ENCODE measurements at regions not wholly inside any gene's neighbourhood (a gene's known extent, or its start where the extent isn't known, plus 50 kb on each side); places are given as distances from the start of the nearest gene placed in this dataset.

GRCh38 chr1:198472119-198472518, 68.4 kb downstream of the ATP6V1G3 start:
- H4K8ac ChIP-seq (ENCODE audit: extremely low read depth, insufficient read depth, low read length), result no peak overlapping the region
- H3K9ac ChIP-seq (replicated peaks in 1 of 4; ENCODE audit: extremely low read depth in 1 of 4, low read depth in 3 of 4, low read length in 3 of 4), result no peak overlapping the region
- H2BK5ac ChIP-seq (ENCODE audit: low read depth, low read length), result no peak overlapping the region
- no peak overlapping the region for H3K23ac ChIP-seq (ENCODE audit: insufficient read length)
- no peak overlapping the region for H2BK15ac ChIP-seq (ENCODE audit: low read length)
- H3K27ac ChIP-seq (ENCODE audit: low read depth, low read length), result no peak overlapping the region
- H3K56ac ChIP-seq (replicated peaks; ENCODE audit: insufficient read length, low read depth, low read length), result no peak overlapping the region
- H2AFZ ChIP-seq (ENCODE audit: low read length), result no peak overlapping the region
- DNase-seq (ENCODE audit: low read depth in 1 of 2, low spot score in 2 of 2) (no peak), FAIRE-seq (no peak)
- no peak overlapping the region for H3K4me3 ChIP-seq (ENCODE audit: extremely low read depth in 1 of 4, insufficient read depth in 2 of 4, low read depth in 3 of 4, low read length in 4 of 4)
- CTCF ChIA-PET (ENCODE audit: partially characterized antibody), result interaction anchor here (0.8 to 1.4 kb wide), 2 partner anchors 214 to 946 kb away, joined by 3 to 4 read pairs; no protein-coding TSS in a partner anchor
- H3K36me3 ChIP-seq (ENCODE audit: control insufficient read depth in 2 of 4, insufficient read depth in 4 of 4, low read length in 3 of 4), result no peaks in the 10 kb centered on the region
- H2BK20ac ChIP-seq (ENCODE audit: low read length), result no peak overlapping the region
- H3K4me2 ChIP-seq (ENCODE audit: insufficient read depth in 1 of 2, low read depth in 2 of 2, low read length in 2 of 2), result no peak overlapping the region
- H4K5ac ChIP-seq (ENCODE audit: insufficient read length, low read depth, low read length), result no peak overlapping the region
- POLR2A ChIA-PET (ENCODE audit: partially characterized antibody), result no interaction called here
- H3K18ac ChIP-seq (ENCODE audit: extremely low read depth, low read length), result no peak overlapping the region
- 100% methylated on average over 1 of the region's 1 CpG; no CpG with 5 or more reads in 1 of the 2 experiments for WGBS, 2 experiments (ENCODE audit: extremely low coverage in 1 of 2, insufficient coverage in 1 of 2, insufficient read length in 1 of 2, insufficient replicate concordance in 2 of 2, low coverage in 1 of 2, low lambda C conversion rate in 2 of 2, missing lambda C conversion rate in 1 of 2)
- H3K9me3 ChIP-seq (ENCODE audit: insufficient read depth in 2 of 2, low read depth in 1 of 2, low read length in 1 of 2), result no peaks in the 10 kb centered on the region
- no peak overlapping the region for H2BK12ac ChIP-seq (ENCODE audit: low read depth, low read length)
- H4K91ac ChIP-seq (replicated peaks; ENCODE audit: insufficient read length, low read length), result no peak overlapping the region
- H3K23me2 ChIP-seq (ENCODE audit: low read depth, low read length), result no peaks in the 10 kb centered on the region
- no peak overlapping the region for H2AK5ac ChIP-seq (ENCODE audit: low read depth, low read length)
- H3K79me2 ChIP-seq (ENCODE audit: control insufficient read depth in 1 of 2, insufficient read depth in 2 of 2, low read length in 2 of 2), result no peaks in the 10 kb centered on the region
- no peak overlapping the region for H3K14ac ChIP-seq (ENCODE audit: insufficient read length)
- no peaks in the 10 kb centered on the region for H4K20me1 ChIP-seq (replicated peaks in 1 of 2; ENCODE audit: control insufficient read depth in 1 of 2, insufficient read depth in 2 of 2, low read length in 2 of 2)
- no peaks in the 10 kb centered on the region for H3K4me1 ChIP-seq (replicated peaks in 1 of 4; ENCODE audit: control insufficient read depth in 3 of 4, insufficient read depth in 4 of 4, low read length in 3 of 4)
- no peaks in the 10 kb centered on the region for H3K27me3 ChIP-seq (replicated peaks in 1 of 4; ENCODE audit: control insufficient read depth in 3 of 4, extremely low read depth in 1 of 4, insufficient read depth in 3 of 4, low read length in 3 of 4)
- no peak overlapping the region for H3K4ac ChIP-seq (replicated peaks; ENCODE audit: insufficient read length, low read depth, low read length)
- no peak overlapping the region for H2BK120ac ChIP-seq (replicated peaks; ENCODE audit: low read depth, low read length)
- no peaks in the 10 kb centered on the region for H3K79me1 ChIP-seq (ENCODE audit: low read depth, low read length)
- TF ChIP-seq RNF2 (IDR thresholded peaks at IDR 0.05; ENCODE audit: borderline replicate concordance, low read depth, low read length, missing control alignments, poor library complexity, severe bottlenecking), result no peak
- TF ChIP-seq POLR2AphosphoS5 (IDR thresholded peaks at IDR 0.05; ENCODE audit: low read depth, low read length), result no peak
- TF ChIP-seq CHD2 (IDR thresholded peaks at IDR 0.05; ENCODE audit: low read length), result no peak

Measured in H1 (cell line).